OCI-LY1 (cell line): ENCODE measurements at regions not wholly inside any gene's neighbourhood (a gene's known extent, or its start where the extent isn't known, plus 50 kb on each side); places are given as distances from the start of the nearest gene placed in this dataset.

Experiments used
- CTCF ChIP-seq: fragments of 200-600 bp; sonication (generic), shearing (Covaris generic); IDR thresholded peaks from 2 replicates; pipeline ENCODE4 v1.5.1; 2017; ENCODE audit warnings: mild to moderate bottlenecking, antibody characterized with exemption, low read length, moderate library complexity, mixed read lengths
- EZH2 ChIP-seq: fragments of 200-600 bp; sonication (generic), shearing (Covaris generic); IDR thresholded peaks from 2 replicates; pipeline ENCODE4 v1.8.0; 2017; ENCODE audit warnings: borderline replicate concordance, mixed run types, mild to moderate bottlenecking, antibody characterized with exemption, low read length, moderate library complexity, mixed read lengths

GRCh38 chr12:66863276-66863675, 184.4 kb upstream of the GRIP1 start:
- TF ChIP-seq CTCF (no peak), EZH2 (no peak)
